GM12864 (cell line): ENCODE measurements at regions not wholly inside any gene's neighbourhood (a gene's known extent, or its start where the extent isn't known, plus 50 kb on each side); places are given as distances from the start of the nearest gene placed in this dataset.

ENCODE experiments used
- DNase-seq: peaks from one replicate; pipeline ENCODE4 v3.0.0-alpha.2; 2011; ENCODE audit warnings: low read depth
- H3K4me3 ChIP-seq: 2 replicates; pipeline ENCODE4 v1.5.1; 2011; ENCODE audit warnings: mild to moderate bottlenecking, low read depth, low read length, control low read depth
- CTCF ChIP-seq: IDR thresholded peaks from 2 replicates; pipeline ENCODE4 v1.5.1; 2011; ENCODE audit warnings: low read depth, mild to moderate bottlenecking, moderate library complexity, low read length, control low read depth, inconsistent platforms; ENCODE audit errors: missing control alignments

- H3K4me3 ChIP-seq, result no peak overlapping the region
- TF ChIP-seq CTCF, result no peak
- DNase-seq, result no peak
Measured at GRCh38 chr11:70491696-70492472, 93.6 kb downstream of the CTTN start.

- no peak for DNase-seq
- no peak for TF ChIP-seq CTCF
Measured at GRCh38 chr11:70493089-70493474, 94.8 kb downstream of the CTTN start.

GRCh38 chr11:70493891-70494290, 95.6 kb downstream of the CTTN start:
- no peak for TF ChIP-seq CTCF
- no peak for DNase-seq
- H3K4me3 ChIP-seq, result no peak overlapping the region

More at GRCh38 chr11:70493089-70493474, 94.8 kb downstream of the CTTN start:
- H3K4me3 ChIP-seq, result no peak overlapping the region

DNA sequence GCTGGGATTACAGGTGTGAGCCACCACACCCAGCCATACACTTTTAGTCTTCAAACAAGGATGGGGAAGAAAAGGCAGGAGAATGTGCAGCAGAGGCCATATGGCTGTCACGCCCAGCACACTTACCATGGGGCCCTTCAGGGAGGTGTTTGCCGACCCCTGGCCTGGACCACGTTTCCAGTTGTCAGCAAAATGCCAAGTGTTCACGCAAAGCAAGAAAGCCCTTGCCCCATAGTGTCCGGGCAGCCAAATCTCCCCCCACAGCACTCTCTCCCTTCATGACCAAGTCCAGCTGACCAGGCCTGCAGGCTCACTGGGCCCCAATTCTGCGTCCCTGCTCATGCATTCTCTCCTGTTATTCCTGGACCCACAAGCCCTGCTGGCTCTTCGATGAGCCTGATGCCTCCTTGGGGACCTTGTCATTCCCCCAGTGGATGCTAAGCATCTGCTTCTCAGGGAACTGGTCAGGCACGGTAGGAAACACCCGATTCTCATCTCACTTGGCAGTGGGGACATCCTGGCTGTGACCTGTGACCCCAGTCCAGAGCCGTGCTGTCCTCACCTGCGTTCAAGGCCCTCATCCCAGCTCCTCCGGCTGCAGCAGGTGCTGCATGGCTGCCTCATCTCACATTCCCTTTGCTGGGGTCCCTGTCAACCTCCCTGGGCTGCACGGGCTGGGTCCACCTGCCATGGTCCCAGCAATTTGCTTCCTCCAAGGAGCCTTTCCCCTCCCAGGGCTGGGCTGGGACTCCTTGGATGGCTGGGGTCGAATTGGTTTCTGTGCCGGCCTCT, 96.4 kb downstream of the CTTN start:
- H3K4me3 ChIP-seq, result no peak overlapping the region
- TF ChIP-seq CTCF, result no peak
- DNase-seq, result no peak

DNA sequence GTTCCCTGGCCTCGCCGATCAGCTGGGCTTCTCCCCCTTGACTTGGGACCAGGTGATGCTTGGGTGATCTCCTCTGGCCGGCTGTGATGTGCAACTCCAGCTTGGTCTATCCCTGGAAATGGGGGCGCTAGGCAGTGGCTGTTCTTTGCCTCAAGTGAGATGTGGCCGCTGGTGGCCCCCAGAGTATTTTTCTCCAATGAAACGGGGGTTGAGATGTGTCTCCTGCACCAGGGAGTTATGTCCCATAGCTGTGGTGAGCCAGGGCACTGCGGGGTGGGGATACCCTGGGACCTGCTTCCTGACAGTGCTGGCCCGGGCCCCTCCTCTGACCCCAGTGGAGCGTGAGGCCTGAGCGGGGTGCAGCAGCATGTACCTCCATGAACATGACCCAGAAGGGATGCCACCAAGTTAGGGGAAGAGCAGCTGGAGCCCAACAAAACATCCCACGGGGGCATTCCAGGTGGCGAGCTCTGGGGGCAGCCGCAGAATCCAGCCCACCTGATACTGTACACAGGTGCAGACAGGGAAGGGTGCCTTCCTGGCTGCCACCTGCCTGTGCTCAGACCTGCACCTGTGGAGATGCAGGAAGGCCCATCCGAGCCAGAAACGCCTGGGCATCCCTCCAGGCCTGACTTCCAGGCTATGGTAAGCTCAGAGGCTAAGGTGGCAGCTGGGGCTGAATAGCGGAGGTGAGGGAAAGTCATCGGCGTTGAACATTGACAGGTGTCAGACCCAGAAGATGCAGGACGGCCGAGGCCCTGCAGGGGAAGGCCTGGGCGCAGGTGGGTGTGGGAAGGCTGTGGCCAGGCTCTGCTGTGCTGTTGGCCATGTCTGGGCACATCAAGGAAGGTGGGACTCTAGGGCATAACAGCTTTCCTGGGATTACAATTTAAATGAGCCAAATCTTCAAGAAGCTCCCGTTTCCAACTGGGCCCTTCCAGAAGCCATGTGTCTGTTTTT, 97.3 kb downstream of the CTTN start:
- H3K4me3 ChIP-seq, result no peak overlapping the region
- DNase-seq, result no peak
- TF ChIP-seq CTCF, result no peak

DNA sequence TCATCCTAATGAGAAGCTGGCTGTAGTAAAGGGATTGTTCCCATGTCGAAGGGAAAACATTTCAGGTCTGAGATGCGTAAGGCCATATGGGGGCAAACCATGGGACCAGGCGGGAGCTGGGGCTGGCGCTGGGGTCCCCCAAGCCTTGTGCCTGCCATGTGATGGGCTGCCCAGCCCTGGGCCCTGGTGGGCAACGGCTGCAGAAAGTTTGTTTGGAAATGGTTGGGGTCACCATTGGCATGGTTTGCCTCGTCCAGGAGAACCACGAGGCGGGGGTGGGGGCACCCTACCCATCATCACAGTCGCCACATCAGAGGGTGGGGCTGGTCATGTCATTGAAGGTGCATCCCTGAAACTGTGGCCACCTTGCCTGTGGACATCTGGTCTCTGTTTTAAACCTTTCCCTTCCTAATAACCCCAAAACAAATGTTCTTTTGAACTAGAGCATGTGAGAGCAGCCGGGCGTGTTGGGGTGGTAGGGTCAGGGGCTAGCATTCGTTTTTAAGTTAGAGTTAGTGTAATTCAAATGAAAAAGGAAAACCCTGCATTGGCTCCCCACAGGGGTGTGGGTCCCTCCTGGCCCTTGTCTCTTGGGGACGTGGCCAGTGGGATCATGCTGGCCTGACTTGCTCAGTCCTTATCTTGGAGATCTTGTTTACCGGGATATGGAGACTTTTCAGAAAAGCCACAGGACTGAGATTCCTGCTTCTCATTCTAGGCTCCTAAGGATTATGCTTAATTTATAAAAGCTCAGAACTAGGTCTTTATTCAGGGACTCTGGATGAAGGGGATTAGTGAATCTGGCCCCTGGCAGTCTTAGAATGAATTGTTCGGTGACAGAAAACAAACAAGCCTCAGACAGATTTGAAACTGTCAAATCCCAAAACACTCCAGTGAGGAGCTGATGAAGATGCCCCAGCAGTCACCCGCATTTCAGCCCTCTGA, 98.5 kb downstream of the CTTN start:
- no peak overlapping the region for H3K4me3 ChIP-seq
- no peak for TF ChIP-seq CTCF
- no peak for DNase-seq
